Neural progenitor cell (in vitro differentiated cells): ENCODE measurements at regions not wholly inside any gene's neighbourhood (a gene's known extent, or its start where the extent isn't known, plus 50 kb on each side); places are given as distances from the start of the nearest gene placed in this dataset.

Experiments used
- CTCF ChIP-seq: fragments of 200-600 bp; sonication (generic); IDR thresholded peaks from 2 replicates; pipeline ENCODE4 v1.5.1; 2017; ENCODE audit warnings: antibody characterized with exemption, mild to moderate bottlenecking
- EZH2 ChIP-seq: fragments of 200-600 bp; sonication (generic); IDR thresholded peaks from 2 replicates; pipeline ENCODE4 v1.6.1; 2017; ENCODE audit warnings: antibody characterized with exemption, mild to moderate bottlenecking, moderate library complexity
- EZH2phosphoT487 ChIP-seq: fragments of 200-600 bp; sonication (generic); IDR thresholded peaks from 2 replicates; pipeline ENCODE4 v1.6.1; 2017; ENCODE audit warnings: antibody characterized with exemption

- TF ChIP-seq CTCF (no peak), EZH2 (no peak), EZH2phosphoT487 (no peak)
Observed at GRCh38 chr6:159594106-159594749, 98.8 kb downstream of the SOD2 start.
